ENCODE measurements at regions not wholly inside any gene's neighbourhood (a gene's known extent, or its start where the extent isn't known, plus 50 kb on each side); places are given as distances from the start of the nearest gene placed in this dataset.

GRCh38 chr2:224645722-224646121, 60.6 kb upstream of the CUL3 start:
- no peaks in the 10 kb centered on the region for H3K36me3 ChIP-seq (ENCODE audit: insufficient read depth, low read length)
- no peaks in the 10 kb centered on the region for H3K79me2 ChIP-seq (ENCODE audit: insufficient read depth, low read depth, low read length)
- peak overlapping the region; percentile 47 for H3K4me2 ChIP-seq (ENCODE audit: low read length)
- H3K27ac ChIP-seq (ENCODE audit: low read depth, low read length, poor library complexity, severe bottlenecking): peak overlapping the region; percentile 3
- TF ChIP-seq EZH2phosphoT487 (IDR thresholded peaks at IDR 0.05; ENCODE audit: borderline replicate concordance, low read depth, low read length) (no peak), CTCF (conservative IDR thresholded peaks at IDR 0.05; ENCODE audit: low read length) (no peak)
- no peaks in the 10 kb centered on the region for H3K9me3 ChIP-seq (ENCODE audit: low read length)
- no TSS peak for BruUV-seq (replicated peaks)
- intact Hi-C loops (cut with micrococcal nuclease; ENCODE audit: unreplicated experiment): loop anchor here (1.0 to 5.0 kb wide), 5 partner anchors 33 to 288 kb away; partner anchors contain the start of gene CUL3
- ChIA-PET CTCF (ENCODE audit: unreplicated experiment) (interaction anchor here (0.6 to 1.0 kb wide), 3 partner anchors 8 to 99 kb away, joined by 3 to 4 read pairs (median 3); no protein-coding TSS in a partner anchor), POLR2A (interaction anchor here (0.6 to 3.2 kb wide), 7 partner anchors 8 to 133 kb away, joined by 3 to 16 read pairs (median 8); partner anchors contain the start of gene CUL3)
- H2AFZ ChIP-seq (ENCODE audit: low read length): peak overlapping the region; percentile 92
- no peaks in the 10 kb centered on the region for H3K9me2 ChIP-seq (ENCODE audit: insufficient read depth, low read length)
- H3K4me3 ChIP-seq (ENCODE audit: low read depth, low read length, poor library complexity, severe bottlenecking): no peak overlapping the region
- H3K4me1 ChIP-seq (ENCODE audit: insufficient read depth, low read length, poor library complexity, severe bottlenecking): peaks cover 26% of the 10 kb centered on the region
- DNase-seq (ENCODE audit: low spot score): no peak
- H4K20me1 ChIP-seq (ENCODE audit: insufficient read depth, low read length): no peaks in the 10 kb centered on the region

- no peak overlapping the region for H3K27ac ChIP-seq (ENCODE audit: low read depth, low read length, poor library complexity, severe bottlenecking)
- no peaks in the 10 kb centered on the region for H3K9me2 ChIP-seq (ENCODE audit: insufficient read depth, low read length)
- H3K4me2 ChIP-seq (ENCODE audit: low read length): no peak overlapping the region
- no peaks in the 10 kb centered on the region for H3K9me3 ChIP-seq (ENCODE audit: low read length)
- intact Hi-C loops (cut with micrococcal nuclease; ENCODE audit: unreplicated experiment): no loop called here
- no peak for DNase-seq (ENCODE audit: low spot score)
- H3K4me3 ChIP-seq (ENCODE audit: low read depth, low read length, poor library complexity, severe bottlenecking): no peak overlapping the region
- peak overlapping the region; percentile 24; the same call in 1 of the 2 replicates for H2AFZ ChIP-seq (ENCODE audit: low read length)
- POLR2A ChIA-PET: no interaction called here
- H4K20me1 ChIP-seq (ENCODE audit: insufficient read depth, low read length): no peaks in the 10 kb centered on the region
- CTCF ChIA-PET (ENCODE audit: unreplicated experiment): no interaction called here
- H3K36me3 ChIP-seq (ENCODE audit: insufficient read depth, low read length): no peaks in the 10 kb centered on the region
- H3K79me2 ChIP-seq (ENCODE audit: insufficient read depth, low read depth, low read length): no peaks in the 10 kb centered on the region
- H3K4me1 ChIP-seq (ENCODE audit: insufficient read depth, low read length, poor library complexity, severe bottlenecking): peaks cover 17% of the 10 kb centered on the region
- no TSS peak for BruUV-seq (replicated peaks)
- TF ChIP-seq CTCF (conservative IDR thresholded peaks at IDR 0.05; ENCODE audit: low read length) (no peak), EZH2phosphoT487 (IDR thresholded peaks at IDR 0.05; ENCODE audit: borderline replicate concordance, low read depth, low read length) (no peak)
These were observed 55.5 kb upstream of the CUL3 start for GRCh38 chr2:224640679-224641078.

- POLR2A ChIA-PET: interaction anchor here (0.7 to 1.6 kb wide), 8 partner anchors 8 to 118 kb away, joined by 3 to 7 read pairs (median 3); partner anchors contain the start of gene CUL3
- Histone ChIP-seq H3K27ac (ENCODE audit: low read depth, low read length, poor library complexity, severe bottlenecking) (peak overlapping the region; percentile 57), H2AFZ (ENCODE audit: low read length) (peak overlapping the region; percentile 97), H3K4me3 (ENCODE audit: low read depth, low read length, poor library complexity, severe bottlenecking) (peak overlapping the region; percentile 9), H3K4me2 (ENCODE audit: low read length) (peak overlapping the region; percentile 51), H3K9me2 (ENCODE audit: insufficient read depth, low read length) (no peaks in the 10 kb centered on the region), H4K20me1 (ENCODE audit: insufficient read depth, low read length) (no peaks in the 10 kb centered on the region), H3K79me2 (ENCODE audit: insufficient read depth, low read depth, low read length) (no peaks in the 10 kb centered on the region), H3K9me3 (ENCODE audit: low read length) (no peaks in the 10 kb centered on the region), H3K36me3 (ENCODE audit: insufficient read depth, low read length) (no peaks in the 10 kb centered on the region), H3K4me1 (ENCODE audit: insufficient read depth, low read length, poor library complexity, severe bottlenecking) (peaks cover 14% of the 10 kb centered on the region)
- CTCF ChIA-PET (ENCODE audit: unreplicated experiment): interaction anchor here (0.9 to 1.4 kb wide), 2 partner anchors 8 to 40 kb away, joined by 3 read pairs; no protein-coding TSS in a partner anchor
- DNase-seq (ENCODE audit: low spot score): peak; percentile 77
- no peak for TF ChIP-seq EZH2phosphoT487 (IDR thresholded peaks at IDR 0.05; ENCODE audit: borderline replicate concordance, low read depth, low read length)
- no peak for TF ChIP-seq CTCF (conservative IDR thresholded peaks at IDR 0.05; ENCODE audit: low read length)
- no TSS peak for BruUV-seq (replicated peaks)
- intact Hi-C loops (cut with micrococcal nuclease; ENCODE audit: unreplicated experiment): no loop called here
These were observed 53.2 kb upstream of the CUL3 start for GRCh38 chr2:224638301-224638823.
